ENCODE measurements at regions not wholly inside any gene's neighbourhood (a gene's known extent, or its start where the extent isn't known, plus 50 kb on each side); places are given as distances from the start of the nearest gene placed in this dataset.

DNA sequence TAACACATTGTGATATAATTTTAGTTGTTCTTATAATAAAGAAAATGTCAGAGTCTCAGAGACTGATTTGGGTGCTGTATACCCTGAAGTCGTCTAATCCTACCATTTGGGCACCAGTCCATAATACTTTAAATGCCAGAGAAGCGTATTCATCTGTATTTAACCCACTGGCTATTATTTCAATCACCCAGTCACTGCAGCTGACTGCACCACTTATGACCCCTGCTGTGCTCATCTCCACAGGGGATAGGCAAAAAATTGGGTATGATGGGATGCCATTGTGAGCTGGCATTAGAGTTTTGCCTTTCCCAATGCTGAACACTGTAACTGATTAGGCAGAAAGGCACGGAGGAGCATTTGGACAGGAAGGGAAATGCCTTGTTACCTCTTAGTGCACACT is 599.7 kb downstream of the CAAP1 start:
- H3K4me1 ChIP-seq, result no peaks in the 10 kb centered on the region
- DNase-seq, result no peak
- TF ChIP-seq, protein P1, sequence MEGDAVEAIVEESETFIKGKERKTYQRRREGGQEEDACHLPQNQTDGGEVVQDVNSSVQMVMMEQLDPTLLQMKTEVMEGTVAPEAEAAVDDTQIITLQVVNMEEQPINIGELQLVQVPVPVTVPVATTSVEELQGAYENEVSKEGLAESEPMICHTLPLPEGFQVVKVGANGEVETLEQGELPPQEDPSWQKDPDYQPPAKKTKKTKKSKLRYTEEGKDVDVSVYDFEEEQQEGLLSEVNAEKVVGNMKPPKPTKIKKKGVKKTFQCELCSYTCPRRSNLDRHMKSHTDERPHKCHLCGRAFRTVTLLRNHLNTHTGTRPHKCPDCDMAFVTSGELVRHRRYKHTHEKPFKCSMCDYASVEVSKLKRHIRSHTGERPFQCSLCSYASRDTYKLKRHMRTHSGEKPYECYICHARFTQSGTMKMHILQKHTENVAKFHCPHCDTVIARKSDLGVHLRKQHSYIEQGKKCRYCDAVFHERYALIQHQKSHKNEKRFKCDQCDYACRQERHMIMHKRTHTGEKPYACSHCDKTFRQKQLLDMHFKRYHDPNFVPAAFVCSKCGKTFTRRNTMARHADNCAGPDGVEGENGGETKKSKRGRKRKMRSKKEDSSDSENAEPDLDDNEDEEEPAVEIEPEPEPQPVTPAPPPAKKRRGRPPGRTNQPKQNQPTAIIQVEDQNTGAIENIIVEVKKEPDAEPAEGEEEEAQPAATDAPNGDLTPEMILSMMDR (IDR thresholded peaks at IDR 0.05), result no peak
- no peak overlapping the region for H3K4me3 ChIP-seq
- no peaks in the 10 kb centered on the region for H3K36me3 ChIP-seq
- no peak overlapping the region for H3K27ac ChIP-seq
- intact Hi-C loops (cut with DNase I), result no loop called here
- no peaks in the 10 kb centered on the region for H3K27me3 ChIP-seq
- no peak for ATAC-seq
- 53 to 58% methylated on average over 3 of the region's 3 CpGs for WGBS, 2 donors
- H3K9me3 ChIP-seq, result peaks cover 0 to 28% (median 0%) of the 10 kb centered on the region in 11 donors

DNA sequence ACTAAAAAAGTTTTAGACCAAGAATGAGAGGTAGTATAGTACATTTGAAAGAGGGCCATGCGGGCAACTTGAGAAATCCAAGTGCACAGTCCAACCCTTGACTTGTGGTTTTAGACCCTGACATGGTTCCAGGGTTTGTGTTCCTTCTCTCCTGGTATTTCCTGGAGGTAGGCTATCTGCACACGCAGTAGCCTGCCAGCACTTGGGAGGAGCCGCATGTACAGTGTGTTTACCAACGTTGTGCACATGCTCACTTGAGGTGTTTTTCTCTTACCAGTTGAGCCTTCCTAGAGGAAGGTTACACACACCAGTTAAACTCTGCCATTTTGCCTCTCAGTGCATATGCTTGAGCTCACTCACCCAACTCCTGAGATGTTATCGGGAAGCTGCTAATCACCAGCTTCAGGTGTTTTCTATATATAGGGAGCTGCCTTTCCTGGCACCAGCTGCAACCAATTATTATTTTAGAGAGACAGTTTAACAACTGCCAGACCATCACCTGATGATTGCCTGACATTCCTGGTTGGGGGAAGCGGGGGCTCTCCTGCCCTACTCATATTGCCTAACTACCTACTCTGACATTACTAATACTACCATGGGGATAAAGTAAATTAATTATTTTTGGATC is 593.4 kb upstream of the TUSC1 start:
- no peaks in the 10 kb centered on the region for H3K4me1 ChIP-seq
- WGBS, 2 donors, result 63% methylated on average over 6 of the region's 6 CpGs
- H3K27me3 ChIP-seq, result no peaks in the 10 kb centered on the region
- intact Hi-C loops (cut with DNase I), result no loop called here
- H3K27ac ChIP-seq, result no peak overlapping the region
- no peak for ATAC-seq
- no peak overlapping the region for H3K4me3 ChIP-seq
- TF ChIP-seq, protein P1 (IDR thresholded peaks at IDR 0.05), result no peak
- H3K9me3 ChIP-seq, result no peaks in the 10 kb centered on the region
- H3K36me3 ChIP-seq, result no peaks in the 10 kb centered on the region
- no peak for DNase-seq

DNA sequence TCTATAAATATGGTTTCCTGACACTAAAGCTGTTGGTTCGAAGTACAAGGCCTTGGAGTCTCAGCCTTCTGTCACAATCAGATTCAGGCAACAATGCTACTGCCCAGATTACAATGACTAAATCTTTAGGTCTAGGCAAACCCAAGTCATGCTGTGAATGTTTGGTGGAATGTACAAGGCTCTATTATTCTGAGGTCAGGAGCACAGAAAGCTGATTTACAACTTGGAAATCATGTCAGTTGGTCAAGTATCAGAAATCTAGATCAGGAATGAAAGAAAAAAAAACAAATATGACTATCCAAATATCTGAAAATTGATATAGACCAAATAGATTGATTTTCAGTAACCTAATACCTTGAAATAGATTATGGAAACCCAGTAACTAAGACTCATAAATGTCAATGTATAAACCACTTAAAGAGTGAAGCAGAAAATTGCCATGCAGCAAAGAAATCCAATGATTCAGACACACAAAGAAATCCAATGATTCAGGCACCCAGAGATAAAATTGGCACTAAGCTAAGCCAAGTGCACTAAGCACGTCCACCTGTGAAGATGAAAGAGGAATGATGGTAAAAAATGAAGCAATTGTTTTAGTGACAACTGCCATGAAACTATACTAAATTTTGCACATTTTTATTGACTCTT is 588.0 kb upstream of the TUSC1 start:
- TF ChIP-seq, protein P1 (IDR thresholded peaks at IDR 0.05), result no peak

DNA sequence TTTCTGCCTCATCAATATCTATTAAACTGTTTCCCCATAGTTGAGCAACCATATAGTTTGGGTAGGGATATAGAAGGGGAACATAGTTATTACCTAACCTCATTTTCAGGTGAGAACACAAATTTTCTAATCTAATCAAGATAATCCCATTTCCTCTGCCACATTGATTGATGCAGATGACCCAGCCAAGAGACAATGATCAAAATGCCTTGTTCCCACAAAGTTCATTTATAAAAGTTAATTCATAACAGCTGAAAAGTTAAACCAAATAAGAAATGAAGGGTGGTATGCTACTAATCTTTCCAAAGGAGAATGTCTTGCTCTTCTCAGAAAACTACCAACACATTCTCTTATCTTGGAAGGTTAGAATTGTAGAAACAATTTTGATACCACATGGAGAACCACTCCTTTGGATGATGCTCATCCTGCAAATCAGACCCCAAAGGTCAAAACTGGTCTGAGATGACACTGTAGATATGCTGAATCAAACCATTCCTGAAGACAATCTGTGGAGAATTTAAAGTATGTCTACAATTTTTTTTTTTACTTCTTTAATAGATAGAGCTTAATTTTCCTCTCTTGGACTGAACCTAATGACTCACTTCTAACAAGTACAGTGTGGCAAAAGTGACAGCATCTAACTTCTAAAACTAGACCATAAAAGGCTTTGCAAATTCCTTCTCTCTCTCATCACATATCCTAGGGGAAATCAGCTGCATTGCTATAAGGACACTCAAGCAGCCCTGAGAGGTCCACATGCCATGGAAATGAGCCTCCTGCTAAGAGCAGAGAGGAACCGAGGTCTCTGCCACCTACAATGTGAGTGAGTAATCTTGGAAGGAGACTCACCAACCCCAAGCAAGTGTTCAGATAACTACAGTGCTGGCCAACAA is 586.7 kb upstream of the TUSC1 start:
- intact Hi-C loops (cut with DNase I), result no loop called here
- no peaks in the 10 kb centered on the region for H3K4me1 ChIP-seq
- H3K4me3 ChIP-seq, result no peak overlapping the region
- H3K36me3 ChIP-seq, result no peaks in the 10 kb centered on the region
- H3K9me3 ChIP-seq, result peaks cover 0 to 6% (median 0%) of the 10 kb centered on the region in 11 donors
- no peak overlapping the region for H3K27ac ChIP-seq
- no peaks in the 10 kb centered on the region for H3K27me3 ChIP-seq
- 47 to 51% methylated on average over 1 of the region's 1 CpG for WGBS, 2 donors
- no peak for DNase-seq
- TF ChIP-seq, protein P1 (IDR thresholded peaks at IDR 0.05), result no peak
- ATAC-seq, result no peak

More for the DNA sequence above, 588.0 kb upstream of the TUSC1 start:
- Histone ChIP-seq H3K36me3 (no peaks in the 10 kb centered on the region), H3K4me1 (no peaks in the 10 kb centered on the region), H3K27me3 (no peaks in the 10 kb centered on the region), H3K9me3 (peaks cover 0 to 6% (median 0%) of the 10 kb centered on the region in 11 donors), H3K27ac (no peak overlapping the region), H3K4me3 (no peak overlapping the region)
- 63 to 68% methylated on average over 2 of the region's 2 CpGs for WGBS, 2 donors
- ATAC-seq, result no peak
- intact Hi-C loops (cut with DNase I), result no loop called here
- no peak for DNase-seq
